GM19438 (cell line): ENCODE measurements at regions not wholly inside any gene's neighbourhood (a gene's known extent, or its start where the extent isn't known, plus 50 kb on each side); places are given as distances from the start of the nearest gene placed in this dataset.

Experiments
- ATAC-seq: cut with Tn5 transposase; IDR thresholded peaks from one replicate; pipeline ENCODE4 v1.9.1; 2021; ENCODE audit warnings: low read depth; ENCODE audit not compliant: unreplicated experiment

DNA sequence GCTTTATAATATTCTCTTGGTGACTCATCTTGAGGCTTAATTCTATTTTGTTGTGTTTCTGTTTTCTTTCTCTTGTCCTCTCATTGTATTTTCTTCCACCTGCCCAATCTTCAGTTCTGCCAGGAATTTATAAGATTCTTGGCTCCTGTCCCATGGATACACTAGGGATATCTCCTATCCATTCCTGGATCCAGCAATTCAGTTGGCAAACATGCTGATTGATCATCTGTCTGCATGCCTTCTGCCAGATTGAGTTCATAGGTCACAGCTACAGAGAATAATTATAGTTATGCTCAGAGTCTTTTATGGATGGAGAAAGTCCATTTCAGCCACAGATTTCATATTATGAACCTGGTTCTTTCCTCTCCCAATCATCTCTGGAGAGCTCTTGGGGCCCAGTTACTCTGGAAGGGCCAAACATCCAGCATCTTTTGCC is 140.4 kb upstream of the MAGI2 start:
- ATAC-seq: no peak

DNA sequence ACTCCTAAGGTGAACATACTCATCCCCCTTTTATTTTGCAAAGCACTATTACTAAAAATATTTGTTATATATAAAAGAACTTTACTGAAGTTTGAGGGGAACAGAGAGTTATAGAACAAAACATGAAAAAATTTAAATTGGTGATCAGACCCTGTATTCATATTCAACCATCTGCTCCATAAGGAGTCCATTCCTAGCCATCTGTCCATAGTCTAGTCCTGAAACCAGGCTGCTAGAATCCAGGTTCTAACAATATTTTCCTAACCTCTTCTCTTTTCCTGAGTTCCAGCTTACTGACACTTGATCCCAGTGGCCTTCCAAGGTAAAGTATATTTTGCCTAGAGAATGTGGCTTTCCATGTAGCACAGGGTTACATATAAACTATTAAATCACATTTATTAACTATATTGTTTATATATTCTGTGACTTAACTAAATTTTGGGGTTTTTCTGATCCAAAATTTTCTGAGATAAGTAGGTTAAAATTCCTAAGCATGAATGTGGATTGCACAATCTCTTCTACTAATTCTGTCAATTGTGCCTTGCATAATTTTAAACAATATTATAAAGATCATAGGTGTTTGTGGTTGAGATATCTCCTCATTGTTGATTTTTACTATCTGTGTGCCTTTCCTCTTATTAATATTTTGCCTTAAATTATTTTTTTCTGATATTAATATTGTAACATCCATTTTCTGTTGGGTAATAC is 137.6 kb upstream of the MAGI2 start:
- ATAC-seq: no peak

DNA sequence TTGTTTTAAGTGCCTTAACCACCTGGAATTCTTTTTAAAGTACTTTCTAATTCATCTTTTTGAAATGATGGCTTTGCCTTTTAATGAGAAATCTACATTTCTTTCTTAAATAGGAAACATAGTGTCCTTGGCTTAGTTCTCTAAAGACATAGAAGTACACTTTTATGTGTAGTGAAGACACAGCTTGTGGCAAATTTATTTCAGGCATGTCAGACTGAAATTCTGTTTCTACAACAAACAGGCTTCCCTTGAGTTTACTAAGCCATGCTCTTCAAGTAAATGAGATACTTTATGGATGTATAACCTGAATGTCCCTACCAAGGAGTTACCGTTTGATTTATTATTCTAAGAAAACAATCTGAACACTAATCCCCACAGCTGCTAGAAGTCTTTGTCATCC is 136.9 kb upstream of the MAGI2 start:
- ATAC-seq: no peak

DNA sequence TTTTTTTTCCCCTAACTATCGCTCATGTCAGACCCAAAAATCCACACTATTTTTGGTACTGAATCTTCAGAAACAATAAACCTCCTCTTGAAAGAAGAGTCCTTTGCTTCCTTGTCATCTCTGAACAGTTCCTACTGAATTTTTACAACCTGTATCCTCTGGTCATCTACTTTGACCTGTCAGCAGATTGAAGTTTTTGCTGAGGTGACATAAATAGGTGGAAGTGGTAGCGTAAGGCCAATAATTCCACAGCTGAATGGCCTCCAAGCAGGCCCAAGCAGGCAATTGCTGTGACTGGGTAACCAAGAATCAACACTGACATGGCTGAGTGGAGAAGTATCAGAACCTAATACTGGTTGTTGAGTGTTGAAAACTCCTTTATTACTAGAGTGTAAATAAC is 117.4 kb upstream of the MAGI2 start:
- ATAC-seq: no peak

DNA sequence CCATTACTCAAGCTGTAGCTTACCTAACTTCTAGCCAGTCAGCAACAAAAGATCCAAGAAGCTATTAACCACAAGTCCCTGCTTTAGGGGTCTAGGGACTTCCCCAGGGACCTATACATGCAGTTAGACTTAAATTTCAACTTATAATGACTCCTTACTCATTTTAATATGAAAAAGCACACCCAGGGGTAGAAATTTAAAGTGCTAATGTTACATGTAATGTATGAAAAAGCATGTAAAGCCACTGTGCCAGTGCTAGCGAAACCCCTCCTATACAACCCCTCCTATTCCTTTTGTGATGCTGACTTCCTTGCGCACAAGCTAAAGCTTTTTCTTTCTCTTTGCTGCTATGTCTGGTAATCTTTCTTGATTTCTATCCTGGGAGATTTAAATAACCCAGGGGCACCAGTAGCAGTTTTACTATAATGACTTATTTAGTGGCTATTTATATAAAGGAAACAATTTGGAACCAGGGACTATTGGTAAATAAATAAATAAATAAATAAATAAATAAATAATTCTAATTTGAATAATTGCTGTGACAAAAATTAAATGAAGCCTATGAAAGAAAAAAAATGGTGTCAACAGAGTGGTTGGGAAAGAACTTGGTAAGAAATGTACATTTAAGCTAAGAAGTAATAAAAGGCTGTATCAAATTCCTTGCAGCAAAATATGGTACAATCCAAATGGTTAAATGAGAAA is 110.5 kb upstream of the MAGI2 start:
- ATAC-seq: no peak

DNA sequence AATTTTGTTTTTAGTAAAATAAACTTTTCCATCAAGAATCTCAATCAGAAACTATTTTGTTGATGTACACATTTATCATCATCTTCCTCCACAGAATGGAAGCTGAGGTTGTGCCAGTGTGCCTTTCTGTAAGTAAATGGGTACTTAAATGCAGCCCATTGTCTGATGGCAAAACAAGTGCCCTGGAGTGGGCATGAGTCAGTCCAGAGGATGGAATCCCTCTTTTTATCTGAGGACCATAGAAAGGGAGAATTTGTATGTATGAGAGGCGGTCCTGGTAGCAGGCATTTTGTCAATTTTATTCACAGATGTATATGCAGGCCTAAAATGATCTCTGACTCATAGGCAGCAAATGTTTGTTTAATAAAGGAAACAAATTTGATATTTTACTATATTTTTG is 102.1 kb upstream of the MAGI2 start:
- ATAC-seq: no peak

DNA sequence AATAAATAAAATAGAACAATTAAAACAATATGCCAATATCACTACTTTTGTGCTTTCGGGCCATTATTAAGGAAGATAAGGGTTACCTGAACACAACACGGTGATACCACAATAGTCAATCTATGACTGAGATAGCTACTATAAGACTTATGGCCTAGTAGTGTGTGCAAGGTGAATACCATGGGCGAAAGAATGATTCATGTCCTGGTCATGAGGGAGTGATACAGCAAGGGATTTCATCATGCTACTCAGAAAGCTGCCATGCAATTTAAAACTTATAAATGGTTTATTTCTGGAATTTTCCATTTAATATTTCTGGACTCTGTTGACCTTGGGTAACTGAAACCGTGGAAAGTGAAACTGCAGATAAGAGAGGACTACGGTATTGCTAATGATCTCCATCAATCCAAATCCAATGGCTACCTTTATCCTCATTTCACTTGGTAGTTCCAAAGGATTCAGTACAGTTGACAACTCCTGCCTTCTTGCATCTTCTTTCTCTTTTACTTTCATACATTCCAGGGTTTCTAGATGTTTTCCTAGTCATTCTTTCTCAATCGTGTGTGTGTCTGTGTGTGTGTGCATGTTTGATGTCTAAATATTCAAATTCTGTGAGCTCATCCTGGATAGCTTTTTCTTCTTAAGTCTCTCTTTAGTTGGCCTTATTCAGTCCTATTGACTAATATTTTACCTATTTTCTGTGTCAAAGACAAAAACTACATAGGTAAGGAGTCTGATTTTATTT is 100.5 kb upstream of the MAGI2 start:
- ATAC-seq: no peak

DNA sequence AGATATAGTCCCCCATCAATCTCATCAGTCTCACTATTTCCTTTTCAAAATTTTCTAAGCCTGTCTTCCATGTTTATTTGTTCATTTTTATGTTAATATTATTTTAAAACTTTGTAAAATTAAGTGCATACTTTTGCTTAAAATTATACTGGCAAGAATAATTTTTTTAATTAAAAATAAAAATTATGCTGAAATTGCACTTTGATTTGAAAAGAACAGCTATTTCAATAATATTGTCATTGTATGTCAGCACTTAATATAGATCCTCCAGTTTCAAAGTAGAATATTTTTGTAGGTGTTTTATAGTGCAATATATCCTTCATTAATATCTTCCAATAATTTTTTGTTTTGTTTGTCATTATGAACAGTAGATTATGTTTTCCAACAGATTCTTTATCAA is 99.0 kb upstream of the MAGI2 start:
- ATAC-seq: no peak

DNA sequence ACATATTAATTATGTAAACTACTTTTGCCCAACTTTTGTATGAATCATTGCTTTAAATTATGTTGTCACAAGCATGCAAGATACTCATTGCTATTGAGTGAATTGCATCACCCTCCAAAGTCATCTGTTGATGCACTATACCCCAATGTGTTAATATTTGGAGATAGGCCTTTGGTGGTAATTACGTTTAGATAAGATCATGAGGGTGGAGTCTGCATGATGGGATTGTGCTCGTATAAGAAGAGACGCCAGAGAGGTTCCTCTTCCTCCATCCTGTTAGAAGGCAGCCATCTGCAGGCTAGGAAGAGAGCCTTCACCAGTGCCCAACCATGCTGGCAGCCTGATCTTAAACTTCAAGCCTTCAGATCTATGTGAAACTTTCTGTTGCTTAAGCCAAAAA is 95.3 kb upstream of the MAGI2 start:
- no peak for ATAC-seq

DNA sequence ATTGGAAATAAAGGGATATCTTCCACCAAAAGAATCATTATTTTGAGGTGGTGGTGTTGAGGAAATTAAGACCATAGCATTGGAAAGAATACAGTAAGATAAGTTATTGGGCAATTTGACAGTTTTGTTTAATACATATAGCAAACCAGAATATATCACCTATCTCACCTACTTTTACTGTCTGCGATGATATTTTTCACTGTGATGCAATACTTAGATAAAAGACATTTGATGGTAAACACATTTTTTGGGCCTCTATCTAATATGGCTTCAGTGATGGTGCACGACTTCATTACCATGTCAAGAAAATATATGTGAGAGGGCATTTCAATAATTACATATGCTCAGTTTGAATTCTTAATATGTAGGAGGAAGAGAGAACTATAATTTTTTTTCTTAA is 93.7 kb upstream of the MAGI2 start:
- no peak for ATAC-seq

DNA sequence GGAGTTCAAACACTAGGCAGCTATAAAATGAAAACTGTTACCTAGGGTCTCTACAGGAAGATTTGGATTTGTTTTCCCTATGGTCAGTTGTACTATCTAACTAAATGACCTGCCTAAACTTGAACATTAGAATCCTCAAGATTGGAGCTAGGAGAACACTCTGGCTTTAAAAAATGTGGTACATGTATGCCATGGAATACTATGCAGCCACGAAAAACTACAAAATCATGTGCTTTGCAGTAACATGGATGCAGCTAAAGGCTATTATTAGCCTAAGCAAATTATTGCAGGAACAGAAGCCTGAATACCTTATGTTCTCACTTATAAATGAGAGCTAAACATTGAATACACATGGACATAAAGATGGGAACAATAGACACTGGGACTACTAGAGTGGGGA is 87.1 kb upstream of the MAGI2 start:
- no peak for ATAC-seq

DNA sequence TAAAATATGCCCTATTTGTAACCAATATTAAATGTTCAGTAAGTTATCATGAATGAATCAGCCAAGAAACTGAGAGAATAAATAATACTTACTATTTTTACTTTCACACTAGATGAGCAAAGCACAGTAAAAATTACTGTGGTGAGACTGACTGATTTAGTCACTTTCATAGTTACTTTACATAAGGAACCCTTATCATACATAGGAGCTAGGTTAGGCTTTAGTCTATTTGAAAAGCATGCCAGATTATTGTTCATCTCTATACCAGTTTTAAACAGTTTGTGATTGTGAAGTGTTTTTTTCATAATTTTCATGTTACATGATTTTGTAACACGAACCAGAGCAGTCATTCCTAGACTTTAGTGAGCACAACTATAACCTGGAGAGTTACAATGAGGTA is 80.7 kb upstream of the MAGI2 start:
- no peak for ATAC-seq

DNA sequence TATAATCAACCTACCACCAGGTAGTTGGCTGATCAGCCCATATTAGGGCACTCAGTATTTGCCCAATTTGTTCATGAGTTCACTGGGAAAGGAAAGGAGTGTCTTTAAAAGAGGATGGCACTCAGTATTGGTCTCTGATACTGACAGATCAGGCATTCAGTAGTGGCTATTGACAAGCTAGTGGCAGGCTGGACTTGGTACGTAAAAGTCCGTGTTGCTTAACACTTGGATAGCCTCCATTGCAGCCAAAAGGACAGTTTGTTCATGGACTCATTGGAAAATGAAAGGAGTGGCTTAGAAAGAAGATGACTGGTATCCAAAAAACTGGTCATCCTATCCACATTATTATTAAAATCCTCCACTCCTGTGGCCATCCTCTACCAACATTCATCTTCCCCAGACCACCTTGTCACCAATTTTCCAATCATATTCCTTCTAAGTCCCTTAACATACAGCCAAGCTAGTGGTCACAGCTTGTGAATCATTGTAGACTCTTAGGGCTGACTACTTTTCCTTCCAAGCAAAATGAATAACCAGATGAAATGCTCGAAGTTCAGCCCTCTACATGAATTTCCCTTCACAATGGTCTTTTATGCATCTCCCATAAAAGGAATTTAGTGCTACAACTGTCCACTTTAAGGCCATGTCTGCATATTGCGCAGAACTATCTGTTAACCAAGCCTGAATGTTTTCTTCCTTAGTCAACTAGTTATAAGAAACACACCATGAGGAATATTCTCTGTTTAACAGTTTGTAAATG is 78.6 kb upstream of the MAGI2 start:
- no peak for ATAC-seq

DNA sequence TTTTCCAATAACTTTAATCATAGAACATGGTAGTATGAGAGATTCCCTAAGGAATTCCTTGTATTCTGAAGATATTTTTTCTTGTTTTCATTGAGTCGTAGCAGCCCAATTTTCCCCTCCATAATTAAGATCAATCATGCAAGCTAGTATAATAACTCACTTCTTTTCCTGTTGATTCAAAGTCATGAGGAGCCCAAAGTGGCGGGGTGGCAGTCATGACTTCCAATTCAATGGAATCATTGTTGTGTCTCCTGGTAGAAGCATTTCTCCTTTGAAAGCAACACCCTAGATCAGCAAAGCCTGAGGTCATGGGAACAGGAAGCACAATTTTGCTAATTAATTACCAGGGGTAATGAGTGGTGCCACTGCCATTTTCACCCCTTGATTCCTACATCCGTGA is 77.6 kb upstream of the MAGI2 start:
- ATAC-seq: no peak

DNA sequence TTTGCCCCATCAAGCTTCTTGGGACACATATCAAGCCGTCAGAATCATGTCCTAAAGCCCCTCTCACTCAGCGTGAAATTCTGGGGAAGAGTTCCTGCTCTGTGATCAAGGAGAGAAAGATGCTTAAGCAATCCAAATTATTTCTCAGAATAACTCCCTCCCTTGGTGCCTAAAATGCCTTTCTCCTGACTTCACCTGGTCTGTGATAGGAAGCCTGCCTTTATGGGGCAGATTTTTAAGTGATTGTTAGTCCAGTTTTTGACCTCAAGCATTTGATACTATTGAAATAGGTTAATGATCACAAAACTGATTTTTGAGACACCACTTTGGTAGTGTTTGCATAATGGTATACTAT is 76.4 kb upstream of the MAGI2 start:
- ATAC-seq: no peak

DNA sequence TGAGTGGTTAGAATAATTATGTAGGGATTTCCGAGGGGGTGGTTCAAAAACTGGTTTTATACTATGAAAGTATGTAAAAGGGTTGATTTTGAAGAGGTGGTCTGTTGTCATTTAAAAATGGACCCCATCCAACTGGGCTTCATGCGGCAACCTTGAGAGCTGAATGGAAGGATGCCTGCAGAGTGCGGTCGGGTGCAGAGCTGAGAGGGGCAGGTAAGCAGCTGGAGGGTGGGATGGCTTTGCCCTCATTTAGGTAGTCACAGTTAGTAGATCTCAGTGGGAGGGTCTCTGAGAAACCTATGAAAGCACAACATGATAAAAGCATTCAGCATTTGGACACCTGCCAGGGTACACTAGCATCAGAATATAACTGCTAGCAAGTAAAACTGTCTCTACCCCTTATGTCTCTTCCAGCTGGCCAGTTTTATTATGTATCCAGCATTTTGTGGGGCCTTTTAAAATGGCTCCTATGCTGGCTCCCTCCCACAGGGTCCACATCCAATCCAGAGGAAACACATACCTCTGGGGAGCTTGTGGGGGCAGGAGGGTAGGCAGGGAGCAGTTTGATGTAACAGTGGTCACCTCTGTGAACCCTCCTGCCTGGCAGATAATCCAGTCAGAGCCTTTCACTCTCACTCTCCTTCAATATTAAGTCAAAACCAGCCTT is 75.9 kb upstream of the MAGI2 start:
- no peak for ATAC-seq

DNA sequence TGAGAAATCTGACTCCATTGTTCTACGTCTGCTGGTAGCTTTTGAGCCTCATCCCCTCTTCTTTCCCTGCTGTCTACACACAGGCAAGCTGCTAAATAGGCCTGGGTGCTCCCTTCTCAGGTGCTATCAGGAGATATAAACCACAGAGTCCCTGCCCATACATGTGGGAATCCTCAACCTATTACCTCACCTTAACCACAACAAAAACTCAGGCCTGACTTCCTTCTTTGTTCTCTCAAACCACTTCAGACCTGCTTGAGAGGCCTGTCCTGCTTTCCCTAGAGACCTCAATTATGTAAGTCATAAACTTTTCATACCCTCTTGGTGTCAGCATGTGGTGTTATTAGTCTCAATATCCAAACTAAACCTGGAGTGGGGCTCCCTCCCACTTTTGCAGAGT is 75.0 kb upstream of the MAGI2 start:
- no peak for ATAC-seq

DNA sequence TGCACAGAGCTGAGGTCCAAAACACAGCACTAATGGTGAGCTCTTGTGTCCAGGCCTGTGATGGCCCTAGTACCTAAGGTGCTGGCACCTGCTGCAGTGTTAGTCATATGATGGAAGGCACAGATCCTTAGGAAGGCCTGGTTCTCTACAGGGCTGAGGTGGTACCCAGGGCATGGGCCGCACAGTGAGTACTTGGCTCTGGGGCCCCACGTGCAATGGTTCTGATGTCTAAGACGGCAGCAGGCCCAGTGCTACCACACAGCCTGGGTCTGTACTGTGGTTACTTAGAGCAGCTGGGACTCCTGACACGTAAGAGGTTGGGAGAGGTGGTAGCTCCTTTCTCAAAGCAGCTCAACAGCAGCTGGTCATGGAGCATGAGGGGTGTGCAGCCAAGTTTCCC is 70.6 kb upstream of the MAGI2 start:
- no peak for ATAC-seq

DNA sequence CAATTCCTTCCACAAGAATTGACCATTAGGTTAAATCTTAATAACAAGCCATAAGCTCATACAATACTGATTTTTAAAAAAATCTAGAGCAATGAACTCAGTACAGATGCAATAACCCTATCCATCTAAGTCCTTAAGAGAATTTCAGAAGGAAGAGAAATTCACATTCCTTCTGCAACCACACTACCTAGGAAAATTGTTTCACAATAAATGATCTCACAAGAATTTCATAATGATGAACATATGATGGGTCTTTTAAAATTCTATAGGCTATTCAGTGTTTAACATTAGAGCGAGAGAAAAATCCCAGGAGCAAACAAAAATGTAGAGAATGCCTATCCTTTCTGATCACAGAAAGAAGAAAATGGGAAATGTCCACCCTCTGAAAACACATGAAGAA is 70.0 kb upstream of the MAGI2 start:
- no peak for ATAC-seq

DNA sequence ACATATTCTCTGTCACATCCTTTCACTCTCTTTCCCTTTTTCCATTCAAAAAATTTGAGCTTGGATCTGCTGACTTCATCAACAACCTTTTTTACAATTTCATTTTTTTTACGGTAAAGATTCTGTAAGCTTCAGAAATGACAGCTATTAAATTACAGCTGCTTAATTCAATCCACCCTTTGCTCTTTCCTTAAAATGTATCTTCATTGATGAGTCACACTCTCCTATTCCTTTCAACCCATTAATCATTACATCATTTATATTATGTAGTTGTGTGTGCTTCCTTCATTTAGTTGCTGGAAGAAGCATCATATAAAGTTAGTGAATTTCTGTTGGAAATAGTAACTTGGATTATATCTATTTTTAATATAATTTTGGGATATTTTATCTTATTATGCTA is 67.1 kb upstream of the MAGI2 start:
- no peak for ATAC-seq

DNA sequence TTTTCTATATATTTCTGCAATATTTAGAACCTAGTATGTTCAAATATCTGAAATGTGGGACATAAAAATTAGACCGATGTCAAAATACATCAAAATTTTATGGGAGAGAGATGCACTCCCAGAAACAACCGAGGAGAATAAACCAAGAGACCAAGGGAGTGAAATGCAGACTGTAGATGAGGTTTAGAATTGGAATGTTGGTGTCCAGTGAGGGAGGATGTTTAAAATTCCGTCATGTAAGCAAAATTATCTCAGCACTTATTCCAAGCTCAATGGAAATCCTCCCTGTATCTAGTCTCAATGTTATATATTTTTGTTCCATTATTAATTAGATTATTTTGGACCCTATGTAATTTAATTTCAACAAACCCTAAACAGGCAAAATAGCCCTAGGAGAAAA is 61.9 kb upstream of the MAGI2 start:
- ATAC-seq: no peak
